ENCODE measurements at regions not wholly inside any gene's neighbourhood (a gene's known extent, or its start where the extent isn't known, plus 50 kb on each side); places are given as distances from the start of the nearest gene placed in this dataset.

DNA sequence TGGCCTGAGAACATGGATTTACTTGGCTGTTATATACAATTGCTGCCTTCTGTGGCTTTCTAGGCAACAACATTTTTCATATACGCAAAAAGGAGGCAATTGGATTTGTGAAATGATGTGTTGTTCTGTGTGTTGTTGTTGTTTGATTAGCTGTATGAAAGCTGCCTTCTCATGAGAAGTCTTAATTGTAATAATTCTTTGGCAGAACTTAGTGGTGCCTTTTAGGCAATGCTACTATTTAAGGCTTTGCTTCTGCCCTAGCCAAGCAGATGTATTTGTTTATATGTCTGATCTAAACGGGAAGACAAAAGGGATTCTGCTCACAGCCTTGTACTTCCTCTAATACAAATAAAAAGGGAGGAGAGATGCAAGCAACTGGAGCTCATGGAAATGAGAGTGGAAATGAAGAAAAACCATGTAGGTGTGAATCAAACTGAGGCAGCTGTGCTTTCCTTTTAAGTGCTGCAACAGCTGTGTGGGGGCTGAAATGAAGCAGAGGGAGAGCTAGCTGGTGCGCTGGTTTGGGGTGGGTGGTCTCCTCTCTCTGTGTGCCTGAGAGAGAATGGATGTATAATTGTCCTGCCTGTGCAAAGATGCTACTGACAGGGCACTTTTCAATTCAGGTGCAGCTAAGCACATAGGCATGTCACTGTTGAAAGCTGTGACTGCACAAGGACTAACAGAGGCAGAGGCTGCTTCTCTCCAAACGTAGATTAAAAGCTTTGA lies 386.9 kb upstream of the MAN1A1 start (continued):
- no peak for TF ChIP-seq PRRX2 (CRISPR knock-in tag; IDR thresholded peaks at IDR 0.05)
- no peak for TF ChIP-seq FOXP1 (CRISPR knock-in tag; IDR thresholded peaks at IDR 0.05; ENCODE audit: borderline replicate concordance)
- TF ChIP-seq ZNF219 (CRISPR knock-in tag; IDR thresholded peaks at IDR 0.05; ENCODE audit: borderline replicate concordance), result no peak
- no peak for TF ChIP-seq JUN (CRISPR knock-in tag; IDR thresholded peaks at IDR 0.05)
- TF ChIP-seq, protein P1, sequence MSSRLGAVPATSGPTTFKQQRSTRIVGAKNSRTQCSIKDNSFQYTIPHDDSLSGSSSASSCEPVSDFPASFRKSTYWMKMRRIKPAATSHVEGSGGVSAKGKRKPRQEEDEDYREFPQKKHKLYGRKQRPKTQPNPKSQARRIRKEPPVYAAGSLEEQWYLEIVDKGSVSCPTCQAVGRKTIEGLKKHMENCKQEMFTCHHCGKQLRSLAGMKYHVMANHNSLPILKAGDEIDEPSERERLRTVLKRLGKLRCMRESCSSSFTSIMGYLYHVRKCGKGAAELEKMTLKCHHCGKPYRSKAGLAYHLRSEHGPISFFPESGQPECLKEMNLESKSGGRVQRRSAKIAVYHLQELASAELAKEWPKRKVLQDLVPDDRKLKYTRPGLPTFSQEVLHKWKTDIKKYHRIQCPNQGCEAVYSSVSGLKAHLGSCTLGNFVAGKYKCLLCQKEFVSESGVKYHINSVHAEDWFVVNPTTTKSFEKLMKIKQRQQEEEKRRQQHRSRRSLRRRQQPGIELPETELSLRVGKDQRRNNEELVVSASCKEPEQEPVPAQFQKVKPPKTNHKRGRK (CRISPR knock-in tag; IDR thresholded peaks at IDR 0.05; ENCODE audit: borderline replicate concordance), result no peak
- TF ChIP-seq, protein P2, sequence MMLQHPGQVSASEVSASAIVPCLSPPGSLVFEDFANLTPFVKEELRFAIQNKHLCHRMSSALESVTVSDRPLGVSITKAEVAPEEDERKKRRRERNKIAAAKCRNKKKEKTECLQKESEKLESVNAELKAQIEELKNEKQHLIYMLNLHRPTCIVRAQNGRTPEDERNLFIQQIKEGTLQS (CRISPR knock-in tag; conservative IDR thresholded peaks at IDR 0.05), result no peak
- no peak for TF ChIP-seq HMGA2 (CRISPR knock-in tag; IDR thresholded peaks at IDR 0.05)

DNA sequence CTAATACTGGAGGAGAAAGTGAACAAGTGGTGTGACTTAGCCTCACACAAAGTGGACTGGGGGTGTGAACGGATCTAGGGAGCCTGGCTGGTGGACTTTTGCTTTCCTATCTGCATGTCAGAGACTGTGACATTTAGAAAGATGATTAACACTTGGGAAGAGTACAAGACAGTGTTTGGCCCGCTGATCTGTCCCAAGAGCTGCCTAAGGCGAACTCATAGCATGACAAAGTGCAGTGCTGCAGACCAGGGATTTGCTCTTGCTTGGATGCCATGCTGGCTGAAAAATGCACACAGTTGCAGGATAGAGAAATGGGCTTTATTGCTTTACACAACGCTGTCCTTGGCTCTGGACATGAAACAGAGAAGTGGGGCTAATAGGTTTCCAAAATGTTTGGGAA lies 386.0 kb upstream of the MAN1A1 start:
- POLR2A ChIA-PET, result no interaction called here
- H3K27me3 Mint-ChIP-seq (ENCODE audit: low read depth), result no peaks in the 10 kb centered on the region
- TF ChIP-seq ZNF138 (CRISPR knock-in tag; conservative IDR thresholded peaks at IDR 0.05) (no peak), FOXK1 (CRISPR knock-in tag; IDR thresholded peaks at IDR 0.05) (no peak), ZNF416 (CRISPR knock-in tag; IDR thresholded peaks at IDR 0.05) (no peak), CBFB (CRISPR knock-in tag; IDR thresholded peaks at IDR 0.05; ENCODE audit: low read depth) (no peak), NR1H2 (CRISPR knock-in tag; IDR thresholded peaks at IDR 0.05) (no peak), SMAD4 (CRISPR knock-in tag; IDR thresholded peaks at IDR 0.05) (no peak), ZNF317 (CRISPR knock-in tag; IDR thresholded peaks at IDR 0.05; ENCODE audit: borderline replicate concordance, low read depth) (no peak), PRRX2 (CRISPR knock-in tag; IDR thresholded peaks at IDR 0.05) (no peak)
- TF ChIP-seq, protein P3, sequence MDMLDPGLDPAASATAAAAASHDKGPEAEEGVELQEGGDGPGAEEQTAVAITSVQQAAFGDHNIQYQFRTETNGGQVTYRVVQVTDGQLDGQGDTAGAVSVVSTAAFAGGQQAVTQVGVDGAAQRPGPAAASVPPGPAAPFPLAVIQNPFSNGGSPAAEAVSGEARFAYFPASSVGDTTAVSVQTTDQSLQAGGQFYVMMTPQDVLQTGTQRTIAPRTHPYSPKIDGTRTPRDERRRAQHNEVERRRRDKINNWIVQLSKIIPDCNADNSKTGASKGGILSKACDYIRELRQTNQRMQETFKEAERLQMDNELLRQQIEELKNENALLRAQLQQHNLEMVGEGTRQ (CRISPR knock-in tag; IDR thresholded peaks at IDR 0.05), result no peak
- TF ChIP-seq, protein P4, sequence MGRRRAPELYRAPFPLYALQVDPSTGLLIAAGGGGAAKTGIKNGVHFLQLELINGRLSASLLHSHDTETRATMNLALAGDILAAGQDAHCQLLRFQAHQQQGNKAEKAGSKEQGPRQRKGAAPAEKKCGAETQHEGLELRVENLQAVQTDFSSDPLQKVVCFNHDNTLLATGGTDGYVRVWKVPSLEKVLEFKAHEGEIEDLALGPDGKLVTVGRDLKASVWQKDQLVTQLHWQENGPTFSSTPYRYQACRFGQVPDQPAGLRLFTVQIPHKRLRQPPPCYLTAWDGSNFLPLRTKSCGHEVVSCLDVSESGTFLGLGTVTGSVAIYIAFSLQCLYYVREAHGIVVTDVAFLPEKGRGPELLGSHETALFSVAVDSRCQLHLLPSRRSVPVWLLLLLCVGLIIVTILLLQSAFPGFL (CRISPR knock-in tag; IDR thresholded peaks at IDR 0.05; ENCODE audit: borderline replicate concordance), result no peak
- TF ChIP-seq, protein P5, sequence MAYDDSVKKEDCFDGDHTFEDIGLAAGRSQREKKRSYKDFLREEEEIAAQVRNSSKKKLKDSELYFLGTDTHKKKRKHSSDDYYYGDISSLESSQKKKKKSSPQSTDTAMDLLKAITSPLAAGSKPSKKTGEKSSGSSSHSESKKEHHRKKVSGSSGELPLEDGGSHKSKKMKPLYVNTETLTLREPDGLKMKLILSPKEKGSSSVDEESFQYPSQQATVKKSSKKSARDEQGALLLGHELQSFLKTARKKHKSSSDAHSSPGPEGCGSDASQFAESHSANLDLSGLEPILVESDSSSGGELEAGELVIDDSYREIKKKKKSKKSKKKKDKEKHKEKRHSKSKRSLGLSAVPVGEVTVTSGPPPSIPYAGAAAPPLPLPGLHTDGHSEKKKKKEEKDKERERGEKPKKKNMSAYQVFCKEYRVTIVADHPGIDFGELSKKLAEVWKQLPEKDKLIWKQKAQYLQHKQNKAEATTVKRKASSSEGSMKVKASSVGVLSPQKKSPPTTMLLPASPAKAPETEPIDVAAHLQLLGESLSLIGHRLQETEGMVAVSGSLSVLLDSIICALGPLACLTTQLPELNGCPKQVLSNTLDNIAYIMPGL (CRISPR knock-in tag; IDR thresholded peaks at IDR 0.05), result no peak
- TF ChIP-seq, protein P6, sequence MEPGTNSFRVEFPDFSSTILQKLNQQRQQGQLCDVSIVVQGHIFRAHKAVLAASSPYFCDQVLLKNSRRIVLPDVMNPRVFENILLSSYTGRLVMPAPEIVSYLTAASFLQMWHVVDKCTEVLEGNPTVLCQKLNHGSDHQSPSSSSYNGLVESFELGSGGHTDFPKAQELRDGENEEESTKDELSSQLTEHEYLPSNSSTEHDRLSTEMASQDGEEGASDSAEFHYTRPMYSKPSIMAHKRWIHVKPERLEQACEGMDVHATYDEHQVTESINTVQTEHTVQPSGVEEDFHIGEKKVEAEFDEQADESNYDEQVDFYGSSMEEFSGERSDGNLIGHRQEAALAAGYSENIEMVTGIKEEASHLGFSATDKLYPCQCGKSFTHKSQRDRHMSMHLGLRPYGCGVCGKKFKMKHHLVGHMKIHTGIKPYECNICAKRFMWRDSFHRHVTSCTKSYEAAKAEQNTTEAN (CRISPR knock-in tag; IDR thresholded peaks at IDR 0.05), result no peak
- TF ChIP-seq, protein P7, sequence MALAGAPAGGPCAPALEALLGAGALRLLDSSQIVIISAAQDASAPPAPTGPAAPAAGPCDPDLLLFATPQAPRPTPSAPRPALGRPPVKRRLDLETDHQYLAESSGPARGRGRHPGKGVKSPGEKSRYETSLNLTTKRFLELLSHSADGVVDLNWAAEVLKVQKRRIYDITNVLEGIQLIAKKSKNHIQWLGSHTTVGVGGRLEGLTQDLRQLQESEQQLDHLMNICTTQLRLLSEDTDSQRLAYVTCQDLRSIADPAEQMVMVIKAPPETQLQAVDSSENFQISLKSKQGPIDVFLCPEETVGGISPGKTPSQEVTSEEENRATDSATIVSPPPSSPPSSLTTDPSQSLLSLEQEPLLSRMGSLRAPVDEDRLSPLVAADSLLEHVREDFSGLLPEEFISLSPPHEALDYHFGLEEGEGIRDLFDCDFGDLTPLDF (CRISPR knock-in tag; IDR thresholded peaks at IDR 0.05), result no peak

More for the DNA sequence above, 386.0 kb upstream of the MAN1A1 start:
- no peak overlapping the region for H3K27ac Mint-ChIP-seq
- ATAC-seq, result no peak
- DNase-seq (ENCODE audit: low spot score), result no peak
- no peaks in the 10 kb centered on the region for H3K36me3 Mint-ChIP-seq
- H3K9me3 Mint-ChIP-seq, result no peaks in the 10 kb centered on the region
- CTCF ChIA-PET, result no interaction called here
- H3K4me3 Mint-ChIP-seq, result no peak overlapping the region
- H3K4me1 Mint-ChIP-seq, result no peaks in the 10 kb centered on the region
